Neural crest cell (in vitro differentiated cells): ENCODE measurements at regions not wholly inside any gene's neighbourhood (a gene's known extent, or its start where the extent isn't known, plus 50 kb on each side); places are given as distances from the start of the nearest gene placed in this dataset.

Experiments
- DNase-seq: peaks from one replicate; pipeline ENCODE4 v3.0.0; 2021; ENCODE audit warnings: low read depth, mixed read lengths, low spot score
- H3K27ac Mint-ChIP-seq: one replicate; pipeline ENCODE4 v1.8.0; 2021; ENCODE audit warnings: mild to moderate bottlenecking, mixed read lengths; ENCODE audit not compliant: unreplicated experiment
- H3K27me3 Mint-ChIP-seq: 2 replicates; pipeline ENCODE4 v1.8.0; 2021; ENCODE audit warnings: low read depth, mild to moderate bottlenecking, mixed read lengths
- H3K36me3 Mint-ChIP-seq: 2 replicates; pipeline ENCODE4 v1.8.0; 2021; ENCODE audit warnings: low read depth, mild to moderate bottlenecking, mixed read lengths
- H3K4me1 Mint-ChIP-seq: 2 replicates; pipeline ENCODE4 v1.8.0; 2021; ENCODE audit warnings: mixed read lengths
- H3K4me3 Mint-ChIP-seq: one replicate; pipeline ENCODE4 v1.8.0; 2021; ENCODE audit warnings: mild to moderate bottlenecking, mixed read lengths
- H3K9me3 Mint-ChIP-seq: 2 replicates; pipeline ENCODE4 v1.8.0; 2021; ENCODE audit warnings: mixed read lengths
- TF ChIP-seq, protein P1 (sequence below): fragments of 200-600 bp; sonication (generic); conservative IDR thresholded peaks from 2 replicates; pipeline ENCODE4 v1.5.0; 2021; ENCODE audit warnings: antibody characterized with exemption, mild to moderate bottlenecking

DNA sequence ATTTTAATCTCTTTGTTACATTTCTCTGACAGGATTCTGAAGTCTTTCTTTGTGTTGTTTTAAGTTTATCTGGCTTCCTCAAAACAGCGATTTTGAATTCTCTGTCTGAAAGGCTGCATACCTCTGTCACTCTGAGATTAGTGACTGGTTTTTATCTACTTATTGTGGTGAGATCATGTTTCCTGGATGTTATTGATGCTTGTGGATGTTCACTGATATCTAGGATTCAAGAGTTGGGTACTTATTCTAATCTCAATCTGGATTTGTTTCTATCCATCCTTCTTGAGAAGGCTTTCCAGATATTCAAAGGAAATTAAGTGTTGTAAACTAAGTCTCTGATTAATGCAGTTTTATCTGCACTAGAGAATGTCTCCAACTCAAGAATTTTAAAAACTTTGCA lies 1076.1 kb upstream of the ADGRB3 start:
- Mint-ChIP-seq H3K27ac (no peak overlapping the region), H3K4me3 (no peak overlapping the region), H3K27me3 (no peaks in the 10 kb centered on the region), H3K36me3 (no peaks in the 10 kb centered on the region), H3K4me1 (no peaks in the 10 kb centered on the region), H3K9me3 (peaks cover 9% of the 10 kb centered on the region)
- TF ChIP-seq, protein P1, sequence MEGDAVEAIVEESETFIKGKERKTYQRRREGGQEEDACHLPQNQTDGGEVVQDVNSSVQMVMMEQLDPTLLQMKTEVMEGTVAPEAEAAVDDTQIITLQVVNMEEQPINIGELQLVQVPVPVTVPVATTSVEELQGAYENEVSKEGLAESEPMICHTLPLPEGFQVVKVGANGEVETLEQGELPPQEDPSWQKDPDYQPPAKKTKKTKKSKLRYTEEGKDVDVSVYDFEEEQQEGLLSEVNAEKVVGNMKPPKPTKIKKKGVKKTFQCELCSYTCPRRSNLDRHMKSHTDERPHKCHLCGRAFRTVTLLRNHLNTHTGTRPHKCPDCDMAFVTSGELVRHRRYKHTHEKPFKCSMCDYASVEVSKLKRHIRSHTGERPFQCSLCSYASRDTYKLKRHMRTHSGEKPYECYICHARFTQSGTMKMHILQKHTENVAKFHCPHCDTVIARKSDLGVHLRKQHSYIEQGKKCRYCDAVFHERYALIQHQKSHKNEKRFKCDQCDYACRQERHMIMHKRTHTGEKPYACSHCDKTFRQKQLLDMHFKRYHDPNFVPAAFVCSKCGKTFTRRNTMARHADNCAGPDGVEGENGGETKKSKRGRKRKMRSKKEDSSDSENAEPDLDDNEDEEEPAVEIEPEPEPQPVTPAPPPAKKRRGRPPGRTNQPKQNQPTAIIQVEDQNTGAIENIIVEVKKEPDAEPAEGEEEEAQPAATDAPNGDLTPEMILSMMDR, result no peak
- no peak for DNase-seq

DNA sequence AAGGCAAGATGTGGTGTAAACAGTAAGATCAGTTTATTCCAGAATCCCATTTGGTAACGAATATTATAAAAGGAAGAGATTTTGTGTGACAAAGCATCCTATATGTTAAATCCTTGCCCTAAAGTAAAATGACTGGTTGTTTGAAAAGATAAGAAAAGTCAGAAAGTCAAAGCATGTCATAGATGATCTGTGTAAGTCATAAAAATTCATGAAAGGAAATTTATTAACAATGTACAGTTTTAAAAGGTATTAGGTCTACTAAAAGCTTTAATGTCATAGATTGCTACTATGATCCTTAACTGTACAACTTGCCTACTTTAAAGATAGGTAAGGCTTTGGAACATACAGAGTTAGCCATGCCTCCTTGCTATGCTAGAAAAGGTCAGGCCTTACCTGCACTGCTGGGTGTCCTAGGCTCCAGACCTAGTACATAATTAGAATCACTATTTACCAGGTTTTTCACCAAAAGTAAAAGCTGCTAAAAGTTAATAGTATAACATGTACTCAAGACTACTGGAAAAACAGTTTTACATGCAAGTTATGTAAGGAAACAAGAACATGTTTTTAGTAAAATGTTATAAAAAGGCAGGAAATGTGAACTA lies 1090.1 kb upstream of the ADGRB3 start:
- Mint-ChIP-seq H3K4me1 (no peaks in the 10 kb centered on the region), H3K27ac (no peak overlapping the region), H3K4me3 (no peak overlapping the region), H3K27me3 (no peaks in the 10 kb centered on the region), H3K36me3 (peaks cover 11% of the 10 kb centered on the region), H3K9me3 (peaks cover 24% of the 10 kb centered on the region)
- TF ChIP-seq, protein P1, result no peak
- no peak for DNase-seq

DNA sequence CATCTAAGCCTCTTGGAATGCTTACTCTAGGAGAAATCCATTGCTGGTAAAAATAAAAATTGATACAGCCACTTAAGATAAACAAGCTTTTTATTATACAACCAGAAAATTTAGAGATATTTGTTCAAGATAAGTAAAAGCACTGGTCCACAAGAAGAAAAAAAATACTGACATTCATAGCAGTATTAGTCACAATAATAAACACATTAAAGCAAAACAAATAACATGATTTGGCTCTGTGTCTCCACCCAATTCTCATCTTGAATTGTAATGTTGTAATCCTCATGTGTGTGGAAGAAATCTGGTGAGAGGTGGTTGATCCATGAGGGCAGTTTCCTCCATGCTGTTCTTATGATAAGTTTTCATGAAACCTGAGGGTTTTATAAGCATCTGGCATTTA lies 1093.5 kb upstream of the ADGRB3 start:
- TF ChIP-seq, protein P1, result no peak
- Mint-ChIP-seq H3K9me3 (peaks cover 18% of the 10 kb centered on the region), H3K36me3 (peaks cover 8% of the 10 kb centered on the region), H3K4me3 (no peak overlapping the region), H3K27me3 (no peaks in the 10 kb centered on the region), H3K27ac (no peak overlapping the region), H3K4me1 (no peaks in the 10 kb centered on the region)
- no peak for DNase-seq

DNA sequence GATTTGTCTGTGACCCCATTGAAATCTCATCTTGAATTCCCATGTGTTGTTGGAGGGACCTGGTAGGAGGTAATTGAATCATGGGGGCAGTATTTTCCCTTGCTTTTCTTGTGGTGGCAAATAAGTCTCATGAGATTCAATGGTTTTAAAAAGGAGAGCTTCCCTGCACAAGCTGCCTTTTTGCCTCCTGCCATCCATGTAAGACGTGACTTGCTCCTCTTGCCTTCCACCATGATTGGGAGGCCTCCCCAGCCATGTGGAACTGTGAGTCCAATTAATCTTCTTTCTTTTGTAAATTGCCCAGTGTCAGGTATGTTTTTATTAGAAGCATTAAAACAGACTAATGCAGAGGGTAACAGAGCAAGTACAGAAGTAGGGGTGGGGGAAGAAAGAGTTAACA lies 1097.0 kb upstream of the ADGRB3 start:
- Mint-ChIP-seq H3K4me1 (no peaks in the 10 kb centered on the region), H3K27ac (no peak overlapping the region), H3K9me3 (peaks cover 19% of the 10 kb centered on the region), H3K27me3 (no peaks in the 10 kb centered on the region), H3K4me3 (no peak overlapping the region), H3K36me3 (peaks cover 5% of the 10 kb centered on the region)
- no peak for DNase-seq
- TF ChIP-seq, protein P1, result no peak

DNA sequence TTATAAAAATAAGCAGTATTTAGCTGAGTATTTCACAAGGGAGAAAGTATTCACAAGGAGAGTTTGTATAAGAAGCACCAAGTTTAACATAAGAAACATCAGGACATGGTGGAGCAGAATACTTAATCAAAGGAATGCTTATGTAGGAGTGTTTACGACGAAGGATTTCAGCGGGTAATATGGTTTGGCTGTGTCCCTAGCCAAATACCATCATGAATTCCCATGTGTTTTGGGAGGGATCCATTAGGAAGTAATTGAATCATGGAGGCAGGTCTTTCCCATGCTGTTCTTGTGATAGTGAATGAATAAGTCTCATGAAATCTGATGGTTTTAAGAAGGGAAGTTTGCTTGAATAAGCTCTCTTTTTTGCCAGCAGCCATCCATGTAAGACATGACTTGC lies 1099.1 kb upstream of the ADGRB3 start:
- no peak for DNase-seq
- Mint-ChIP-seq H3K4me1 (no peaks in the 10 kb centered on the region), H3K9me3 (peaks cover 14% of the 10 kb centered on the region), H3K36me3 (peaks cover 3% of the 10 kb centered on the region), H3K4me3 (no peak overlapping the region), H3K27me3 (no peaks in the 10 kb centered on the region), H3K27ac (no peak overlapping the region)
- TF ChIP-seq, protein P1, result no peak
